PFSK-1 (cell line): ENCODE measurements at regions not wholly inside any gene's neighbourhood (a gene's known extent, or its start where the extent isn't known, plus 50 kb on each side); places are given as distances from the start of the nearest gene placed in this dataset.

Source experiments
- FOXP2 ChIP-seq: optimal IDR thresholded peaks from 2 replicates; pipeline ENCODE3; 2011; ENCODE audit warnings: borderline replicate concordance, control low read depth, inconsistent platforms; ENCODE audit not compliant: insufficient read depth; ENCODE audit errors: extremely low read length, extremely low read depth
- POLR2AphosphoS5 ChIP-seq: IDR thresholded peaks from 2 replicates; pipeline ENCODE4 v1.6.1; 2012; ENCODE audit warnings: low read depth, mild to moderate bottlenecking, control low read depth, low read length, moderate library complexity
- REST ChIP-seq, 2 experiments: IDR thresholded peaks; 2 replicates each; pipeline versions ENCODE4 v1.6.1 to v1.8.0; 2011 to 2012; ENCODE audit warnings: low read depth in 2 of 2, low read length in 2 of 2, control low read depth in 1 of 2, inconsistent platforms in 1 of 2, mild to moderate bottlenecking in 1 of 2, moderate library complexity in 1 of 2; ENCODE audit not compliant: insufficient read depth in 1 of 2
- SIN3A ChIP-seq: IDR thresholded peaks from 2 replicates; pipeline ENCODE4 v1.6.1; 2012; ENCODE audit warnings: mild to moderate bottlenecking, low read length, moderate library complexity, borderline replicate concordance; ENCODE audit not compliant: insufficient read depth
- TAF1 ChIP-seq: IDR thresholded peaks from 2 replicates; pipeline ENCODE4 v1.6.1; 2012; ENCODE audit warnings: low read length, control low read depth, borderline replicate concordance; ENCODE audit not compliant: insufficient read depth

- TF ChIP-seq TAF1: no peak
- no peak for TF ChIP-seq POLR2AphosphoS5
- no peak for TF ChIP-seq REST (IDR thresholded peaks at IDR 0.05; ENCODE audit: insufficient read depth in 1 of 2, low read depth in 2 of 2, low read length in 2 of 2)
- TF ChIP-seq SIN3A: no peak
- no peak for TF ChIP-seq FOXP2
These were observed 101.3 kb downstream of the AKAP11 start for GRCh38 chr13:42373048-42373812.

GRCh38 chr13:42375663-42376062 is 103.7 kb downstream of the AKAP11 start:
- TF ChIP-seq REST (IDR thresholded peaks at IDR 0.05; ENCODE audit: insufficient read depth in 1 of 2, low read depth in 2 of 2, low read length in 2 of 2): no peak
- TF ChIP-seq FOXP2: no peak
- no peak for TF ChIP-seq TAF1
- no peak for TF ChIP-seq SIN3A
- no peak for TF ChIP-seq POLR2AphosphoS5

- no peak for TF ChIP-seq POLR2AphosphoS5
- TF ChIP-seq REST (IDR thresholded peaks at IDR 0.05; ENCODE audit: insufficient read depth in 1 of 2, low read depth in 2 of 2, low read length in 2 of 2): no peak
- no peak for TF ChIP-seq TAF1
- TF ChIP-seq SIN3A: no peak
These were observed 105.9 kb downstream of the AKAP11 start for GRCh38 chr13:42377640-42378382.

- TF ChIP-seq REST (IDR thresholded peaks at IDR 0.05; ENCODE audit: insufficient read depth in 1 of 2, low read depth in 2 of 2, low read length in 2 of 2): no peak
- TF ChIP-seq POLR2AphosphoS5: no peak
- no peak for TF ChIP-seq SIN3A
- TF ChIP-seq FOXP2: no peak
- no peak for TF ChIP-seq TAF1
These were observed 106.4 kb downstream of the AKAP11 start for GRCh38 chr13:42378383-42378780.
